ENCODE measurements at regions not wholly inside any gene's neighbourhood (a gene's known extent, or its start where the extent isn't known, plus 50 kb on each side); places are given as distances from the start of the nearest gene placed in this dataset.

DNA sequence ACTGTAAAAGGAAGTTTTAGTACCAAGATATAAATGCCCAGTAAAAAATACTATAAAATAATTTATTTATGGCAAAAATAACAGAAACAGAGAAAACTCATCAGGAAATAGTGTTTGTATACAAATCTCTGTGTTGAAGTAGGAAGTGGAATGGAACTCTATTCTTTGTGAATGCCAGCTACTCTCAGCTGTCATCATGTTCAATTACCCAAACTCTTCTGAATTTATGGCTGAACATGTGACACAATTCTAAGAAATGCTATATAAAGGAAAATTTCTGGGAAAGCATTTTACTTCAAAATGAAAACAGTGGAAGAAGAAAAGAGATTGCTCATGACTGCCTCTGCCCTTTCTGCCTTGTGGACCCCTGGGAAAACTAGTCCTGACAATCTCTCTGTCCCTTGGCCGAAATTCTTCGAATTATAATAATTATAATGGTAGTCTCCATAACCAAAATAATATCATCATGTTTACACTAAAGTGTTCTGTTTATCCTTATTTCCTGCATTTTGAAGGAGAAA lies 522.3 kb upstream of the ST8SIA4 start:
- Histone ChIP-seq H4K20me1 (ENCODE audit: low read length) (no peaks in the 10 kb centered on the region), H3F3A (ENCODE audit: low read length, unreplicated experiment) (no peaks in the 10 kb centered on the region), H3K9me3 (ENCODE audit: low read length) (no peaks in the 10 kb centered on the region), H3K27ac (ENCODE audit: low read length) (no peak overlapping the region), H3K36me3 (ENCODE audit: low read depth, low read length) (no peaks in the 10 kb centered on the region), H3K4me3 (ENCODE audit: low read length) (no peak overlapping the region), H3K4me2 (ENCODE audit: low read length) (no peak overlapping the region), H2AFZ (ENCODE audit: low read length) (no peak overlapping the region), H3K79me2 (ENCODE audit: low read length) (no peaks in the 10 kb centered on the region), H3K9me2 (replicated peaks; ENCODE audit: low read length) (no peaks in the 10 kb centered on the region), H3K4me1 (ENCODE audit: insufficient read depth, low read length) (no peaks in the 10 kb centered on the region), H3K27me3 (ENCODE audit: low read length) (no peaks in the 10 kb centered on the region), H3K9ac (ENCODE audit: low read length) (no peak overlapping the region)
- intact Hi-C loops (cut with micrococcal nuclease): no loop called here
- ATAC-seq: no peak
- DNase-seq: no peak
- BruUV-seq (replicated peaks): no TSS peak
- ChIA-PET CTCF (no interaction called here), POLR2A (ENCODE audit: unreplicated experiment) (no interaction called here)
- TF ChIP-seq EZH2phosphoT487 (IDR thresholded peaks at IDR 0.05; ENCODE audit: borderline replicate concordance, low read length): no peak
- TF ChIP-seq, protein P1, sequence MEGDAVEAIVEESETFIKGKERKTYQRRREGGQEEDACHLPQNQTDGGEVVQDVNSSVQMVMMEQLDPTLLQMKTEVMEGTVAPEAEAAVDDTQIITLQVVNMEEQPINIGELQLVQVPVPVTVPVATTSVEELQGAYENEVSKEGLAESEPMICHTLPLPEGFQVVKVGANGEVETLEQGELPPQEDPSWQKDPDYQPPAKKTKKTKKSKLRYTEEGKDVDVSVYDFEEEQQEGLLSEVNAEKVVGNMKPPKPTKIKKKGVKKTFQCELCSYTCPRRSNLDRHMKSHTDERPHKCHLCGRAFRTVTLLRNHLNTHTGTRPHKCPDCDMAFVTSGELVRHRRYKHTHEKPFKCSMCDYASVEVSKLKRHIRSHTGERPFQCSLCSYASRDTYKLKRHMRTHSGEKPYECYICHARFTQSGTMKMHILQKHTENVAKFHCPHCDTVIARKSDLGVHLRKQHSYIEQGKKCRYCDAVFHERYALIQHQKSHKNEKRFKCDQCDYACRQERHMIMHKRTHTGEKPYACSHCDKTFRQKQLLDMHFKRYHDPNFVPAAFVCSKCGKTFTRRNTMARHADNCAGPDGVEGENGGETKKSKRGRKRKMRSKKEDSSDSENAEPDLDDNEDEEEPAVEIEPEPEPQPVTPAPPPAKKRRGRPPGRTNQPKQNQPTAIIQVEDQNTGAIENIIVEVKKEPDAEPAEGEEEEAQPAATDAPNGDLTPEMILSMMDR (conservative IDR thresholded peaks at IDR 0.05; ENCODE audit: low read depth, low read length): no peak
- TF ChIP-seq EZH2 (IDR thresholded peaks at IDR 0.05; ENCODE audit: low read length, unreplicated experiment): no peak

DNA sequence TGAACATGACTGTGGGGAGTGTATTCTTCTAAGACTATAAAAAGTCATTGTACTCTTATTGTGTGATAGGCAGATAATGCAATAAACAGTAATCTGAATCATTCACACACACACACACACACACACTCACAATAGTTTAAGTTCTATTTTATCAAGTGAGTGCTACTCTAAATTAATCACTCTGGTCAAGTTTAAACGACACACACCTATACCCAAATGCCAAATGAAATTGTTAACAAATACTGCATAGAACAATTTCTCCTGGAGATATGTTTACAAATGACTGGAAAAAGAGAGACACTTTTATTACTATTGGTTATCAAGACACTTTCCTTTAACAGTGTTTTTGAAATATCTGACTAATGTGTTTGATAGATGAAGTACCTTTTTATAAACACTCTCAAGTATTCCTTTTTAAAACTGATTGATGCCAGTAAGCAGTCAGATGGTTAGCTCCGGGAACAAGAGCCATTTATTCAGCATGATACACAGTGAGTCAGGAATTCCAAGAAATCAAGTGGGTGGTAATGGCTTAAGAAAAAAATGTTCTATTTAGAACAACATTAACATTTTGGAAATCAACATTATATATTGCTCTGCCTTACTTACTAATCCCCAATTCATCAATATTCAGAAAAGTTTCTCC lies 521.6 kb upstream of the ST8SIA4 start:
- no peak overlapping the region for H3K4me3 ChIP-seq (ENCODE audit: low read length)

GRCh38 chr5:101418713-101419118 lies 515.6 kb upstream of the ST8SIA4 start:
- Histone ChIP-seq H3K4me1 (ENCODE audit: insufficient read depth, low read length) (no peaks in the 10 kb centered on the region), H3K36me3 (ENCODE audit: low read depth, low read length) (no peaks in the 10 kb centered on the region), H3K27ac (ENCODE audit: low read length) (no peak overlapping the region), H3F3A (ENCODE audit: low read length, unreplicated experiment) (no peaks in the 10 kb centered on the region), H4K20me1 (ENCODE audit: low read length) (no peaks in the 10 kb centered on the region), H3K4me3 (ENCODE audit: low read length) (no peak overlapping the region), H3K9ac (ENCODE audit: low read length) (no peak overlapping the region), H3K79me2 (ENCODE audit: low read length) (no peaks in the 10 kb centered on the region), H2AFZ (ENCODE audit: low read length) (no peak overlapping the region), H3K9me2 (replicated peaks; ENCODE audit: low read length) (no peaks in the 10 kb centered on the region), H3K9me3 (ENCODE audit: low read length) (no peaks in the 10 kb centered on the region), H3K27me3 (ENCODE audit: low read length) (no peaks in the 10 kb centered on the region), H3K4me2 (ENCODE audit: low read length) (no peak overlapping the region)
- DNase-seq (no peak), ATAC-seq (no peak)
- intact Hi-C loops (cut with micrococcal nuclease): no loop called here
- ChIA-PET CTCF (no interaction called here), POLR2A (ENCODE audit: unreplicated experiment) (no interaction called here)
- no TSS peak for BruUV-seq (replicated peaks)
- TF ChIP-seq EZH2phosphoT487 (IDR thresholded peaks at IDR 0.05; ENCODE audit: borderline replicate concordance, low read length) (no peak), EZH2 (IDR thresholded peaks at IDR 0.05; ENCODE audit: low read length, unreplicated experiment) (no peak)
- TF ChIP-seq, protein P1 (conservative IDR thresholded peaks at IDR 0.05; ENCODE audit: low read depth, low read length): no peak

More for the DNA sequence above, 521.6 kb upstream of the ST8SIA4 start:
- no peaks in the 10 kb centered on the region for H4K20me1 ChIP-seq (ENCODE audit: low read length)
- intact Hi-C loops (cut with micrococcal nuclease): no loop called here
- H3K27ac ChIP-seq (ENCODE audit: low read length): peak overlapping the region; percentile 22; the same call in 1 of the 2 replicates
- H3K4me1 ChIP-seq (ENCODE audit: insufficient read depth, low read length): no peaks in the 10 kb centered on the region
- CTCF ChIA-PET: no interaction called here
- DNase-seq (peak; percentile 18), ATAC-seq (peak; percentile 88)
- no peaks in the 10 kb centered on the region for H3K36me3 ChIP-seq (ENCODE audit: low read depth, low read length)
- no peak overlapping the region for H3K4me2 ChIP-seq (ENCODE audit: low read length)
- no peak overlapping the region for H3K9ac ChIP-seq (ENCODE audit: low read length)
- POLR2A ChIA-PET (ENCODE audit: unreplicated experiment): no interaction called here
- H3K9me3 ChIP-seq (ENCODE audit: low read length): no peaks in the 10 kb centered on the region
- H2AFZ ChIP-seq (ENCODE audit: low read length): no peak overlapping the region
- no TSS peak for BruUV-seq (replicated peaks)
- TF ChIP-seq EZH2phosphoT487 (IDR thresholded peaks at IDR 0.05; ENCODE audit: borderline replicate concordance, low read length) (no peak), EZH2 (IDR thresholded peaks at IDR 0.05; ENCODE audit: low read length, unreplicated experiment) (no peak)
- TF ChIP-seq, protein P1 (conservative IDR thresholded peaks at IDR 0.05; ENCODE audit: low read depth, low read length): no peak
- no peaks in the 10 kb centered on the region for H3F3A ChIP-seq (ENCODE audit: low read length, unreplicated experiment)
- no peaks in the 10 kb centered on the region for H3K79me2 ChIP-seq (ENCODE audit: low read length)
- no peaks in the 10 kb centered on the region for H3K9me2 ChIP-seq (replicated peaks; ENCODE audit: low read length)
- no peaks in the 10 kb centered on the region for H3K27me3 ChIP-seq (ENCODE audit: low read length)

All from PC-3 (cell line).